Dedifferentiated amniotic fluid mesenchymal stem cell (primary cell): ENCODE measurements at regions not wholly inside any gene's neighbourhood (a gene's known extent, or its start where the extent isn't known, plus 50 kb on each side); places are given as distances from the start of the nearest gene placed in this dataset.

Experiments used
- DNase-seq: peaks from one replicate; pipeline ENCODE4 v3.0.0-alpha.2; 2016; ENCODE audit errors: extremely low spot score

DNA sequence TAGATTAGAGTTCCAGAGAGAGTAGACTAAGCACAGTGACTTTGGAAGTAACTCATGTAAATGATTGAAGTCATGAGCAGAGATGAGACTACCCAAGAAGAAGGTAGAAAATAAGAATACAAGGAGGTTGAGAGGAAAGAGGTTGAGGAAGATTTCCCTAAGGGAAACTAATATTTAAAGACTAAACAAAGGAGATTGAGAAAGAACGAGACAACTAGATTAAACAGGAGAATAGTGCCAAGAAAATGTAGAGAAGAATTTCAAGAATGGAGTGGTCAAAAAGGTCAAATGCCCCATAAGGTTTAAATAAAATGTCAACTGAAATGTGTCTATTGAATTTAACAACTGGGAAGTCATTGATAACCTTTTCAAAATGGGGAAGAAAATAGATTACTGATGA, 59.0 kb downstream of the RPS29 start:
- no peak for DNase-seq

GRCh38 chr14:49526101-49526500, 60.1 kb downstream of the RPS29 start:
- DNase-seq, result no peak

GRCh38 chr14:49516286-49516685, 69.9 kb downstream of the RPS29 start:
- DNase-seq, result no peak

DNA sequence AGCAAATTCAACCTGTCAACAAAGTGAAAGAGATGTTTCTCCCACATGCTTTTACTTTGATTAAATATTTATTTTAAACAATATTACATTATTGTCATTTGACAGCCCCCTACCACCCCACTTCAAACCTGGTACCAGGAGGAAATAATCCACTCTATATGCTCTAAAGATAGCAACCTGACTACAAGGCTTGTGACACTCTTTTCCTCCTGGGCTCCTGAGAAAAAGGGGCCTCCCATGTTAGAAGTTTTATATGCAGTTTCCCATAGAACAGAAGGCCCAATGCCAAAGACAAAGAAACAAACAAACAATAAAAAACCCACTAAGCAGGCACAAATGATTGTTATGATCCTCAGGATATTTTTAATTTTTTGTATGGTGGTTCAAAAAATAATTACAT, 73.6 kb downstream of the RPS29 start:
- DNase-seq, result no peak

DNA sequence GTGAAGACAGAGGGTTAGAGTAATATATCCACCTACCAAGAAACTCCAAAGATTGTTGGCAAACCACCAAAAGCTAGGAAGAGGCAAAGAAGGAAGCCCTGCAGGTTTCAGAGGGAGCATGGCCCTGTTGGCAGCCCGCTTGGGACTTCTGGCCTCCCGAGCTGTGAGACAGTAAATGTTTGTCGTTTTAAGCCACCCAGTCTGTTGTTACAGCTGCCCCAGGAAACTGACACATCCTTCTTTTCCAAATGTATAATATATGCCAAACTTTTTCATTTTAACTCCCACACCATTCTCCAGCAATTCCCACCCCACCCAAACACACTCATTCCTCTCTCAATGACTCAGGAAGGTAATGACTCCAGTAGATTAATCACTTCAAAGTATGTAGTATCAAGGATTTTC, 74.0 kb downstream of the RPS29 start:
- peak; percentile 41 for DNase-seq

DNA sequence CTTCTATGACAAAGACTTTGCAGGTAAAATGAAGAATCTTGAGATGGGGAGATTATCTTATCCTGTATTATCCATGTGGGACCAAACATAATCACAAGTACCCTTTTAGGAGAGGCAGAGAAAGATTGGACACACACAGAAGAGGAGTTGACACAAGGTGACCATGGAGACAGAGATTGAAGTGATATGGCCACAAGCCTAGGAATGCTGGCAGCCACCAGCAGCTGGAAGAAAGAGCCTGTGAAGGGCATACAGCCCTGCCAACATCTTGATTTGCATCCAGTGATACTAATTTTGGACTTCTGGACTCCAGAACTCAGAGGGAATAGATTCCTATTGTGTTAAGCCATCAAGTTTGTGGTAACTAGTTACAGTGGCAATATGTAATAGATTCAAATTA, 78.1 kb downstream of the RPS29 start:
- DNase-seq, result no peak

- DNase-seq, result no peak
Observed at GRCh38 chr14:49506650-49507049, 79.5 kb downstream of the RPS29 start.

DNA sequence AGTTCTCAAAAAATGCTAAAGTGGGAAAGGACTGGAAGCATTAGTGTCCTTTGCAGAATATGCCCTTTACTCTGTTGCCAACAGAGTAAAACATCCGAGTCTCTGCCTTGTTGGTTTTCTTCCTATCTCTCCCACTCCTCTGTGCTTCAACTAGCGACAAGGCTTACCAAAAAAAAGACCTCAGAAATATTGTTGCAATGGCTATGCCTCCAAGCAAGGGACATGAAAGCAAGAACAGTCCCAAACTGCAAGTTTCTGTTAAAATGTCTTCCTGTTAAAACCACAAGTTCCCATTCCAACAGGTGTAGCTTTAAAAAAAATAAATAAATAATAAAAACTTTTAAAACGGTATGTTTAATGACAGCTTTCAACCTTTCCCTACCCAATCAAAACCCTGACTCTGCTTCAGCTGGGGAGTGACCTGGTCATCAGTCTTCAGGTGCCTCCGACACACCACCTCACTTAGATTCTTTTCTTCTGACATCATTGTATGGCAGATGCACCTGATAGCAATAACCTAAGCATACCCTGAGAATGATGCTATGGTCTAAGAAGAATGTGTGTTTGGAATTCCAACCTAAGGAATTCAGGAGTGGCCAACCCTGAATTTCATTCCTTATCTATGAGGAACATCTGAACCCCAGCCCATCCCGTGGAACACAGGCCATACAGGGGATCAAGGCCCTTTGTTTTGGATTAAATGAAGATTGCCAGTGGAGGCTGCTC, 81.0 kb downstream of the RPS29 start:
- DNase-seq, result no peak

DNA sequence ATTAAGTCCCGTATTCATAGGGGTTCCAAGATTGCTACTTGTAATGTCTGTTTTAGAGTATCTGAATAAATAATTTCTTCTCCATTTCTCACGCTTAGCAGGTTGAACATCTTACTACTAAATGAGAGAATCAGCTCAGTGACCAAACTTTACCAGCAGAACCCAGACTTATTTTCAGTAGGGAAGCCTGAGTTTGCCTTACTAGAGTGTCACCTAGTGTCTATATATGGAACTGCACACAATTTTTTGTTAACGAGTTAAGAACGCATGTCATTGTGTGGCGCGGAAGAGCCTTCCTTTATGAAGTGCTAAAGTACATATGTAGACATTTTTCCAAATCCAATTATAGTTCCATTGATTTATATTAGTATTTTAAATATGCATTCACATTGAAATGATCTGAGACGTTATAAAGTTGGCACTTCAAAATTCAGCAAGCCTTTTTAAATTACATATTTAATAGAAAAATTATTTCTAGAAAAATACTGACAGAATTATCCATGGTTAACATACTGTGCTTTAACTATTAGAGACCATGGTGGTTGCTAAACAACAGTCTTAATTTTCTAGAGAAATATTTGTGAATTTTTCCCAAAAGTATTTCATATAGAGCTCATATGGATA, 88.3 kb downstream of the RPS29 start:
- peak; percentile 67 for DNase-seq

DNA sequence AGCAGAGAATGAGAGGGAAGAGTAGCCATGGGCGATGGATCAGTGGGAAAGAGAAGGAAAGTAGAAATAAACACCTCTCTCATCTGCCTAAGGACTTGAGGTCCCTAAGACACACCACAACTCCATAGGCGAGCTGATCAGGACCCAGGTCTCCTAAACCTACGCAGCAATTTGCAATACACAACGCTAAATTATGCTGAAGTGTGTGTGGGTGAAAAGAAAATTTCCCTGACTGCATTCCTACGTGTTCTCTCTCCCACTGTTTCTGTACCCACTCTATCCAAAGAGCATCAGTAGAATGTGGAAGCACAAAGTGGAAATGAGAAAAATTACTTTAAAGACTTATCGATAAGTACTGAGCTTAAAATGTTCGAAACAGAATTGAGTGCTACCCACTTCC, 88.9 kb downstream of the RPS29 start:
- no peak for DNase-seq

GRCh38 chr14:49494836-49495235, 91.3 kb downstream of the RPS29 start:
- DNase-seq, result no peak

GRCh38 chr14:49493557-49493956, 92.6 kb downstream of the RPS29 start:
- DNase-seq, result no peak

DNA sequence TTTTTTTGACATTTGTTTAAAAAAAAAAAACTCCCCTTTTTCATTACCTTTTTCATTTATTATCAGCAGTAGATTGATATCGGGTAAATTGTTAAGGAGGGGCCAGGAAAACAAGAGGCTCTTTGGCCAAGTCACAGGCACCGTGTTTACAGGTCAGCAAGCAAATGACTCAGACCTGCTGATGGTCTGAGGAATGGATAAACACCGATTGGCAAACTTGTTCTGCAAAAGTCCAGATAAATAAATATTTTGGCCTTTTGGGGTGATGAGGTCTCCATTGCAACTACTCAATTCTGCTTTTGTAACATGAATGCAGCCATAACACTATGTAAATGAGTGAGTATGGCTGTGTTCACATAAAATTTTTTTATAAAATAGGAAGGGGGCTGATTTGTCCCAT, 94.0 kb downstream of the RPS29 start:
- no peak for DNase-seq

DNA sequence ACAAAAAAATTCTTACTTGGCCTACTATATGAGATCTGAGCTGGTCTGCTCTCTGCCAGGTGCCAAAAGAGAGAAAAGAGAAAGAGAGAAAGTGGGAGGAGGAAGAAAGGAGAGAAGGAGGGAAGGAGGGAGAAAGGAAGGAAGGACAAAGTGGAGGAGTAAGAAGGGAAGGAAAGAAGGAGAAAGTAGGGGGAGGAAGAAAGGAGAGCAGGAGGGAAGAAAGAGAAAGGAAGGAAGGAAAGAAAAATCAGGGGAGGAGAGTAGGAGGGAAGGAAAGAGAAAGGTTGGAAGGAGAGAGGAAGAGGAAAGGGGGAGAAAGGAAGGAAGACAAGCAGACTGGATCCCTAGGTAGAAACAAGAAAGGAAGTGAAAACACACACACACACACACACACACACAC, 96.8 kb downstream of the RPS29 start:
- no peak for DNase-seq

DNA sequence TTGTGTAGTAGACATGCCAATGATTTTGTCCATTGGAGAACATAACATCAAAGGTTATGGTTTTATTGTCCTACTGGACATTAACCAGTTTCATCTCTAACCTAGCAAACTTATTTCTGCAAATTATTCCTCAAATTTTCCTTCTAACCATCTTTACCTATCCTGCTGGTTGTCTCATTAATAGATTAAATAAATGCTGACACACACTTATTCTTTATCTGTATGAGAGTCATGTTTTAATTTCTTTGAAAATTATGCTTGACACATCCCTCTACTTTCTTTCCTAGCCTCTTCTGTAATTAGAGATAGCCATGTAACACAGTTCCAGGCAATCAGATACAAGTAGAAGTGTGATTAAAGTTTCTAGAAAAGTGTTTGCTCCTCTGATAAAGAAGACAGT, 98.9 kb downstream of the RPS29 start:
- no peak for DNase-seq

DNA sequence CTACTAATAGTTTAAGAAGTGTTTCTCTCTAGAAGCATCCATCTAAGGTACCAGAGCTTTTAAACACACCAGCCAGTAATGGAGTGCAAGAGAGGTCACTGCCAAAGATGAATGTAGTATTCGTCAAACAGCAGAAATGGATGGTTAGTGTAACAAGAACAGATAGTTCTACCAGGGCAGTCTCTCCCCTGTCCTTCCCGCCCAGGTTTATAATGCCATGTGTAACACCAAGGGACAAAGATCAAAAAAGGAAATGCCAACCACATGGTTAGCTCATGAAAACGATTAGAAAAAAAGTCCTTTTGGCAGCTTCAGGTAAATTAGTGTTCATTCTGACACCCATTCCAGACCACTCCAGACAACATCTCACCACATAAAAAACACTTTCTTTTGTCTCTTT, 100.9 kb downstream of the RPS29 start:
- DNase-seq, result no peak

DNA sequence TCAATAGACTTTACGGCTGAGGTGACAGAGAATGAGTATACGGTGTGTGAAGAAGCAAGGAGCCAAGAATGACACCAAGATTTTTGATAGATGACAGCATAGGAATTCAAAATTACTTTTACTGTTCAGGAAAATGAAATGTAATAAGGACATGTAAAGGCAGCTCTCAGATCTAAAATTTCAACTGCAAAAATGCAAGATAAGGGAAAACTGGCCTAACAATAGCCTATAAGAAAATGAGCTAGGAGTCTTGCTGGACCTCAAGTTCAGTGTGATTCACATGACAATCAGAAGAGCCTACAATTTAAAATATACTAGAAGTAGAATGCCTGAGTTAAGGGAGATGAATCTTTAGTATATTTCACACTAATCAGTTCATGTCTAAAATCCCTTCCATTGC, 102.0 kb downstream of the RPS29 start:
- DNase-seq, result no peak

- no peak for DNase-seq
Observed at GRCh38 chr14:49483268-49483667, 102.9 kb downstream of the RPS29 start.

GRCh38 chr14:49480979-49481498, 105.1 kb downstream of the RPS29 start:
- no peak for DNase-seq

GRCh38 chr14:49480053-49480760, 106.0 kb downstream of the RPS29 start:
- no peak for DNase-seq

DNA sequence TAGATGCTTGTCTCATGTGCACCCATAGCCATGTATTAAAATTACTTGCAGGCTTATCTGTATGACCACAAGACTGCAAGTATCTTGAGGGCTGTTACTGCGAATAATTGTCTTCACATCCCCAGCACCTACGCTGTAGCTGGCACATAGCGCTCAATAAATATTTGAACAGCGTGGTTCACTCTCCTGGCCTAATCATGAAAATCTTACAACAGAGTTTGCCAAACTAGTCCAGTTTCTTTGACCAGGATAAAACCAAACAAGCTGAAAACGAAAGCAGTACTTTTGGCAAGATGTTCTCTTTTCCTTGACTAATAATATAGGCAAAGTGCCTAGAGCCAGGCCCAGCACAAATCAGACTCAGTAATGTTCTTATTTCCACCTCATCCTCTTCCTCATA, 106.7 kb downstream of the RPS29 start:
- no peak for DNase-seq

DNA sequence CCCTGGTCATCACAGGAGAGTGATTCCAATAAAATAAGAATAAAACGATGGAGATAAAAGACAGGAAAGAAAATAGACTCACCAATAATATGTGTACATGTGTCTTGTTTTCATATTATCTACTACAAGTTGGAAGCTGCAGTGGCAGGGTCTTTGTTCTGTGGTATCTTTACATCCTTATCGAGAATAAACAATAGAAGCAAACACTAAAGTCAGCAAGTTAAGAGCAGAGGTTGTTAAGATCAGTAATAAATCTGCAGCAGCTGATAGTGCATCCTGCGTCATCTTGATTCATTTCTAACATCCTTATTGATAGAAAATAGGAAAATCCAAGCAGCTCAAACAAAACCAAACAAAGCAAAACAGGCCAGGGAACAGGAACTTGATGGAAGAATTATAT, 107.4 kb downstream of the RPS29 start:
- DNase-seq, result no peak

GRCh38 chr14:49467091-49467490, 119.1 kb downstream of the RPS29 start:
- no peak for DNase-seq
